ENCODE measurements at regions not wholly inside any gene's neighbourhood (a gene's known extent, or its start where the extent isn't known, plus 50 kb on each side); places are given as distances from the start of the nearest gene placed in this dataset.

DNA sequence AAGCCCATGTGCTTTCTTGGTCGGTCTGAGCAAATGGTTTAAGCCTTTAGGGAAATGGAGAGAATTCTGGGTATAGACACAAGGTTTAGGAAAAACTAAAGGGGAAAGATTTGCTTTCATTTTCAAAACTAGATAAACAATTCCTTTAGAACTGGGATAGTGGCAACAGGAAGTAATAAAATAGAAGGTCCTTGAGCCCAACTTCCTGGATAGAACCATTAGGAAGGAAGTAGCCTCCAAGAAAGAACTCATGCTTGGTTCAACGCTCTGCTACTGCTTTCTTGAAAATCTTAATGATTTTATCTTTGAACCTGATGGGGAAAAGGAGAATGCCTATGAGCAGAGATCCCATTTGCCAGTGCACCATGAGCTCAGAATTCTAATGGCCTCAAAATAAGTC, 147.0 kb upstream of the THRB start:
- TF ChIP-seq, protein P1, sequence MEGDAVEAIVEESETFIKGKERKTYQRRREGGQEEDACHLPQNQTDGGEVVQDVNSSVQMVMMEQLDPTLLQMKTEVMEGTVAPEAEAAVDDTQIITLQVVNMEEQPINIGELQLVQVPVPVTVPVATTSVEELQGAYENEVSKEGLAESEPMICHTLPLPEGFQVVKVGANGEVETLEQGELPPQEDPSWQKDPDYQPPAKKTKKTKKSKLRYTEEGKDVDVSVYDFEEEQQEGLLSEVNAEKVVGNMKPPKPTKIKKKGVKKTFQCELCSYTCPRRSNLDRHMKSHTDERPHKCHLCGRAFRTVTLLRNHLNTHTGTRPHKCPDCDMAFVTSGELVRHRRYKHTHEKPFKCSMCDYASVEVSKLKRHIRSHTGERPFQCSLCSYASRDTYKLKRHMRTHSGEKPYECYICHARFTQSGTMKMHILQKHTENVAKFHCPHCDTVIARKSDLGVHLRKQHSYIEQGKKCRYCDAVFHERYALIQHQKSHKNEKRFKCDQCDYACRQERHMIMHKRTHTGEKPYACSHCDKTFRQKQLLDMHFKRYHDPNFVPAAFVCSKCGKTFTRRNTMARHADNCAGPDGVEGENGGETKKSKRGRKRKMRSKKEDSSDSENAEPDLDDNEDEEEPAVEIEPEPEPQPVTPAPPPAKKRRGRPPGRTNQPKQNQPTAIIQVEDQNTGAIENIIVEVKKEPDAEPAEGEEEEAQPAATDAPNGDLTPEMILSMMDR (IDR thresholded peaks at IDR 0.05), result no peak
- no peak for TF ChIP-seq POLR2A (IDR thresholded peaks at IDR 0.05)
